Trophoblast cell (in vitro differentiated cells and primary cell): ENCODE measurements at regions not wholly inside any gene's neighbourhood (a gene's known extent, or its start where the extent isn't known, plus 50 kb on each side); places are given as distances from the start of the nearest gene placed in this dataset.

ENCODE experiments used
- DNase-seq, 2 donors: peaks; one replicate each; pipeline ENCODE4 v3.0.0-alpha.2; 2016
- H2AFZ ChIP-seq: 2 replicates; pipeline ENCODE4 v1.6.1; 2013; ENCODE audit warnings: low read length, moderate library complexity, mild to moderate bottlenecking; ENCODE audit not compliant: insufficient read depth, poor library complexity
- H2AK5ac ChIP-seq: 2 replicates; pipeline ENCODE4 v1.6.1; 2013; ENCODE audit warnings: mild to moderate bottlenecking, low read length
- H2BK120ac ChIP-seq: 2 replicates; pipeline ENCODE4 v1.6.1; 2013; ENCODE audit warnings: low read length, mild to moderate bottlenecking, moderate library complexity; ENCODE audit not compliant: insufficient read depth, poor library complexity
- H2BK12ac ChIP-seq: 2 replicates; pipeline ENCODE4 v1.6.1; 2013; ENCODE audit warnings: mild to moderate bottlenecking, low read length, moderate library complexity
- H2BK5ac ChIP-seq: 2 replicates; pipeline ENCODE4 v1.6.1; 2013; ENCODE audit warnings: low read length, low read depth, moderate library complexity, mild to moderate bottlenecking; ENCODE audit not compliant: poor library complexity
- H3K14ac ChIP-seq: 2 replicates; pipeline ENCODE4 v1.6.1; 2013; ENCODE audit warnings: mild to moderate bottlenecking, low read length
- H3K18ac ChIP-seq: 2 replicates; pipeline ENCODE4 v1.6.1; 2013; ENCODE audit warnings: mild to moderate bottlenecking, low read length
- H3K23ac ChIP-seq: 2 replicates; pipeline ENCODE4 v1.6.1; 2013; ENCODE audit warnings: low read length
- H3K27ac ChIP-seq: 2 replicates; pipeline ENCODE4 v1.5.1; 2013; ENCODE audit warnings: low read depth, mild to moderate bottlenecking, inconsistent platforms, low read length, moderate library complexity
- H3K27me3 ChIP-seq: 2 replicates; pipeline ENCODE4 v1.6.1; 2013; ENCODE audit warnings: inconsistent platforms, mild to moderate bottlenecking, low read length, moderate library complexity; ENCODE audit not compliant: insufficient read depth
- H3K36me3 ChIP-seq, 2 experiments: 1 replicate in 1 of 2; 2 replicates in 1 of 2; pipeline ENCODE4 v1.6.1; 2013; ENCODE audit warnings: low read length in 2 of 2, mild to moderate bottlenecking in 2 of 2, moderate library complexity in 1 of 2; ENCODE audit not compliant: insufficient read depth in 2 of 2, control insufficient read depth in 1 of 2
- H3K4ac ChIP-seq: 2 replicates; pipeline ENCODE4 v1.6.1; 2013; ENCODE audit warnings: low read depth, mild to moderate bottlenecking, low read length, moderate library complexity
- H3K4me1 ChIP-seq, 2 experiments: 1 replicate in 1 of 2; 2 replicates in 1 of 2; pipeline ENCODE4 v1.6.1; 2013; ENCODE audit warnings: low read length in 2 of 2, mild to moderate bottlenecking in 2 of 2, moderate library complexity in 1 of 2; ENCODE audit not compliant: insufficient read depth in 2 of 2, control insufficient read depth in 1 of 2
- H3K4me2 ChIP-seq: 2 replicates; pipeline ENCODE4 v1.6.1; 2013; ENCODE audit warnings: inconsistent platforms, mild to moderate bottlenecking, low read length, moderate library complexity
- H3K4me3 ChIP-seq: 2 replicates; pipeline ENCODE4 v1.5.1; 2013; ENCODE audit warnings: mild to moderate bottlenecking, low read depth, low read length, inconsistent platforms
- H3K79me1 ChIP-seq: one replicate; pipeline ENCODE4 v1.6.1; 2013; ENCODE audit warnings: low read length
- H3K79me2 ChIP-seq: 2 replicates; pipeline ENCODE4 v1.6.1; 2013; ENCODE audit warnings: low read length, mild to moderate bottlenecking; ENCODE audit not compliant: control insufficient read depth, insufficient read depth, poor library complexity
- H3K9ac ChIP-seq: 2 replicates; pipeline ENCODE4 v1.6.1; 2013; ENCODE audit warnings: mild to moderate bottlenecking, low read length
- H3K9me3 ChIP-seq: 2 replicates; pipeline ENCODE4 v1.6.1; 2013; ENCODE audit warnings: low read depth, mild to moderate bottlenecking, control low read depth, inconsistent platforms, low read length; ENCODE audit not compliant: insufficient read depth
- H4K12ac ChIP-seq: 2 replicates; pipeline ENCODE4 v1.6.1; 2013; ENCODE audit warnings: low read depth, mild to moderate bottlenecking, low read length, moderate library complexity
- H4K8ac ChIP-seq: 2 replicates; pipeline ENCODE4 v1.6.1; 2013; ENCODE audit warnings: low read depth, mild to moderate bottlenecking, low read length, moderate library complexity
- H4K91ac ChIP-seq: one replicate; pipeline ENCODE4 v1.6.1; 2013; ENCODE audit warnings: low read depth, mild to moderate bottlenecking, low read length, moderate library complexity
- WGBS: extraction: QIAGEN DNeasy Blood & Tissue Kit; methylation state at CpG from one replicate; pipeline ENCODE4 v1.1.7; 2013; ENCODE audit warnings: missing lambda C conversion rate; ENCODE audit not compliant: insufficient read length, insufficient coverage; ENCODE audit errors: extremely low coverage; 5-methylcytosine and 5-hydroxymethylcytosine counted together

DNA sequence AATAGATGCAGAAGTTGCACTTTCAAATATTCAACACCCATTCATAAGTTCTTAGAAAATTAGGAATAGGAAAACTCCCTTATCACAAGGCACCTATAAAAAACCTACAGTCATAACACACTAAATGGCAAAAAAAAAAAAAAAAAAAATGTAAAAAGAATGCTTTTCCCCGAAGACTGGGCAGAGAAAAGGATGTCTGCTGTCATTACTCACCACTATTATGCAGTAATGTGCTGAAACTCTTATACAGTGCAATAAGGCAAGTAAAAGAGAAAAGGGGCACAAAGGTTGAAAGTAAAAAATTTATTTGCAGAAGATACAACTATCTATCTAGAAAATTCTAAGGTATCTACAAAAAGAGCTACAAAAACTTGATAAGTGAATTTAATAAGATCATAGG is 607.8 kb upstream of the ARID1B start:
- H3K36me3 ChIP-seq, result no peaks in the 10 kb centered on the region
- H2AK5ac ChIP-seq, result no peak overlapping the region
- no peaks in the 10 kb centered on the region for H3K79me2 ChIP-seq
- no peak overlapping the region for H4K91ac ChIP-seq
- no peak overlapping the region for H4K8ac ChIP-seq
- no peak overlapping the region for H3K23ac ChIP-seq
- WGBS, result no CpG with 5 or more reads among the region's 1 CpG
- no peaks in the 10 kb centered on the region for H3K4me1 ChIP-seq
- DNase-seq, result no peak
- H3K18ac ChIP-seq, result no peak overlapping the region
- H3K27me3 ChIP-seq, result no peaks in the 10 kb centered on the region
- H3K14ac ChIP-seq, result no peak overlapping the region
- H2BK5ac ChIP-seq, result no peak overlapping the region
- H3K27ac ChIP-seq, result no peak overlapping the region
- H2AFZ ChIP-seq, result no peak overlapping the region
- H2BK120ac ChIP-seq, result no peak overlapping the region
- no peaks in the 10 kb centered on the region for H3K79me1 ChIP-seq
- no peak overlapping the region for H3K4me2 ChIP-seq
- H3K4me3 ChIP-seq, result no peak overlapping the region
- no peak overlapping the region for H3K4ac ChIP-seq
- H3K9me3 ChIP-seq, result no peaks in the 10 kb centered on the region
- H3K9ac ChIP-seq, result no peak overlapping the region
- H2BK12ac ChIP-seq, result no peak overlapping the region
- no peak overlapping the region for H4K12ac ChIP-seq

- no peak overlapping the region for H3K4me2 ChIP-seq
- no peaks in the 10 kb centered on the region for H3K79me1 ChIP-seq
- H4K8ac ChIP-seq, result no peak overlapping the region
- H3K27me3 ChIP-seq, result no peaks in the 10 kb centered on the region
- H3K36me3 ChIP-seq, result no peaks in the 10 kb centered on the region
- no peak overlapping the region for H3K9ac ChIP-seq
- H2BK5ac ChIP-seq, result no peak overlapping the region
- H3K4me1 ChIP-seq, result no peaks in the 10 kb centered on the region
- no peak overlapping the region for H3K27ac ChIP-seq
- H3K79me2 ChIP-seq, result no peaks in the 10 kb centered on the region
- H3K14ac ChIP-seq, result no peak overlapping the region
- H4K91ac ChIP-seq, result no peak overlapping the region
- no peak overlapping the region for H2AFZ ChIP-seq
- no peak overlapping the region for H2BK12ac ChIP-seq
- no peak overlapping the region for H3K4ac ChIP-seq
- H3K4me3 ChIP-seq, result no peak overlapping the region
- H4K12ac ChIP-seq, result no peak overlapping the region
- no peak overlapping the region for H2AK5ac ChIP-seq
- no peaks in the 10 kb centered on the region for H3K9me3 ChIP-seq
- DNase-seq, result no peak
- no peak overlapping the region for H3K18ac ChIP-seq
- no CpG with 5 or more reads among the region's 7 CpGs for WGBS
- H3K23ac ChIP-seq, result no peak overlapping the region
- H2BK120ac ChIP-seq, result no peak overlapping the region
Measured at GRCh38 chr6:156167625-156168071, 609.5 kb upstream of the ARID1B start.

GRCh38 chr6:156167016-156167624 is 610.1 kb upstream of the ARID1B start:
- Histone ChIP-seq H2BK120ac (no peak overlapping the region), H2AFZ (no peak overlapping the region), H3K79me2 (no peaks in the 10 kb centered on the region)

DNA sequence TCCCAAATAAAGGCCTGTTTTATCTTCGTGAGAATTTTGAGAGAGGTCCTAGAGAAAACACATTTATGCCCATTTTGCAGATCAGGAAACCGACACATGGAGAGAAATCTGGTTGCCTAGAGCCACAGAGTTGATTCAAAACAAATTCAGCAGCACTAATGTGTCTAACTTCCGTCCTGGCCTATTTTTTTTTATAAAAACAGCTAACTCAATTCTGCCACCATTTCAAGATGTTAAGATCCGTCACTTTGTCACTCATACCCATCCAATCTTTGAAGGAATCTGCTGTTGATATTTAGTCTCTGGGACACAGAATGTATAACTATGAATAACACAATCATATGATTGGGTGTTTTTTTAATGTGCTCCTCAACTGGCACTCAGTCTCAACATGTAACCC is 611.1 kb upstream of the ARID1B start:
- Histone ChIP-seq H3K9ac (no peak overlapping the region), H2BK5ac (no peak overlapping the region), H3K4me1 (no peaks in the 10 kb centered on the region), H3K14ac (no peak overlapping the region), H2AK5ac (no peak overlapping the region), H3K23ac (no peak overlapping the region), H4K91ac (no peak overlapping the region), H3K4me3 (no peak overlapping the region), H3K4me2 (no peak overlapping the region), H2BK12ac (no peak overlapping the region), H4K8ac (no peak overlapping the region), H3K36me3 (no peaks in the 10 kb centered on the region), H3K4ac (no peak overlapping the region), H3K18ac (no peak overlapping the region), H3K9me3 (no peaks in the 10 kb centered on the region), H2BK120ac (no peak overlapping the region), H3K27ac (no peak overlapping the region), H4K12ac (no peak overlapping the region), H3K27me3 (no peaks in the 10 kb centered on the region), H3K79me2 (no peaks in the 10 kb centered on the region), H3K79me1 (no peaks in the 10 kb centered on the region), H2AFZ (no peak overlapping the region)
- DNase-seq, result no peak
- no CpG with 5 or more reads among the region's 4 CpGs for WGBS

More at GRCh38 chr6:156167016-156167624, 610.1 kb upstream of the ARID1B start:
- Histone ChIP-seq H2BK12ac (no peak overlapping the region), H4K91ac (no peak overlapping the region), H3K4me1 (no peaks in the 10 kb centered on the region), H3K18ac (no peak overlapping the region), H3K4me2 (no peak overlapping the region), H3K36me3 (no peaks in the 10 kb centered on the region), H2BK5ac (no peak overlapping the region), H3K27ac (no peak overlapping the region), H3K4me3 (no peak overlapping the region), H3K9me3 (no peaks in the 10 kb centered on the region), H3K14ac (no peak overlapping the region), H3K9ac (no peak overlapping the region), H4K8ac (no peak overlapping the region), H3K4ac (no peak overlapping the region), H2AK5ac (no peak overlapping the region), H3K27me3 (no peaks in the 10 kb centered on the region), H4K12ac (no peak overlapping the region), H3K23ac (no peak overlapping the region), H3K79me1 (no peaks in the 10 kb centered on the region)
- no CpG with 5 or more reads among the region's 7 CpGs for WGBS
- no peak for DNase-seq
